ENCODE measurements at regions not wholly inside any gene's neighbourhood (a gene's known extent, or its start where the extent isn't known, plus 50 kb on each side); places are given as distances from the start of the nearest gene placed in this dataset.

- no peak for TF ChIP-seq CTCF (IDR thresholded peaks at IDR 0.05; ENCODE audit: insufficient read depth, low read length, poor library complexity, severe bottlenecking)
- no peaks in the 10 kb centered on the region for H3K27me3 ChIP-seq (replicated peaks; ENCODE audit: control insufficient read depth, insufficient read depth, low read length)
- no peaks in the 10 kb centered on the region for H3K36me3 ChIP-seq (ENCODE audit: control insufficient read depth, insufficient read depth, low read length)
- no peak overlapping the region for H3K4me3 ChIP-seq (replicated peaks; ENCODE audit: low read depth, low read length)
- no peak for DNase-seq (ENCODE audit: extremely low read depth, insufficient read length)
Observed at GRCh38 chr10:75314570-75314969, 78.8 kb upstream of the COMTD1 start.

GRCh38 chr10:75312440-75312839, 76.7 kb upstream of the COMTD1 start:
- no peak for TF ChIP-seq CTCF (IDR thresholded peaks at IDR 0.05; ENCODE audit: insufficient read depth, low read length, poor library complexity, severe bottlenecking)

GRCh38 chr10:75305675-75306074, 69.9 kb upstream of the COMTD1 start:
- H3K36me3 ChIP-seq (ENCODE audit: control insufficient read depth, insufficient read depth, low read length), result no peaks in the 10 kb centered on the region
- no peak overlapping the region for H3K4me3 ChIP-seq (replicated peaks; ENCODE audit: low read depth, low read length)
- no peaks in the 10 kb centered on the region for H3K27me3 ChIP-seq (replicated peaks; ENCODE audit: control insufficient read depth, insufficient read depth, low read length)
- DNase-seq (ENCODE audit: extremely low read depth, insufficient read length), result no peak
- no peak for TF ChIP-seq CTCF (IDR thresholded peaks at IDR 0.05; ENCODE audit: insufficient read depth, low read length, poor library complexity, severe bottlenecking)

More at GRCh38 chr10:75312440-75312839, 76.7 kb upstream of the COMTD1 start:
- H3K36me3 ChIP-seq (ENCODE audit: control insufficient read depth, insufficient read depth, low read length), result no peaks in the 10 kb centered on the region
- H3K27me3 ChIP-seq (replicated peaks; ENCODE audit: control insufficient read depth, insufficient read depth, low read length), result no peaks in the 10 kb centered on the region
- no peak for DNase-seq (ENCODE audit: extremely low read depth, insufficient read length)
- H3K4me3 ChIP-seq (replicated peaks; ENCODE audit: low read depth, low read length), result no peak overlapping the region

GRCh38 chr10:75304741-75305390, 69.1 kb upstream of the COMTD1 start:
- no peak for TF ChIP-seq CTCF (IDR thresholded peaks at IDR 0.05; ENCODE audit: insufficient read depth, low read length, poor library complexity, severe bottlenecking)
- Histone ChIP-seq H3K36me3 (ENCODE audit: control insufficient read depth, insufficient read depth, low read length) (no peaks in the 10 kb centered on the region), H3K4me3 (replicated peaks; ENCODE audit: low read depth, low read length) (no peak overlapping the region), H3K27me3 (replicated peaks; ENCODE audit: control insufficient read depth, insufficient read depth, low read length) (no peaks in the 10 kb centered on the region)
- no peak for DNase-seq (ENCODE audit: extremely low read depth, insufficient read length)

- TF ChIP-seq CTCF (IDR thresholded peaks at IDR 0.05; ENCODE audit: insufficient read depth, low read length, poor library complexity, severe bottlenecking), result no peak
- no peak overlapping the region for H3K4me3 ChIP-seq (replicated peaks; ENCODE audit: low read depth, low read length)
- H3K36me3 ChIP-seq (ENCODE audit: control insufficient read depth, insufficient read depth, low read length), result no peaks in the 10 kb centered on the region
- DNase-seq (ENCODE audit: extremely low read depth, insufficient read length), result no peak
- H3K27me3 ChIP-seq (replicated peaks; ENCODE audit: control insufficient read depth, insufficient read depth, low read length), result no peaks in the 10 kb centered on the region
Observed at GRCh38 chr10:75304313-75304712, 68.6 kb upstream of the COMTD1 start.

All from GM06990 (cell line).